ENCODE measurements at regions not wholly inside any gene's neighbourhood (a gene's known extent, or its start where the extent isn't known, plus 50 kb on each side); places are given as distances from the start of the nearest gene placed in this dataset.

DNA sequence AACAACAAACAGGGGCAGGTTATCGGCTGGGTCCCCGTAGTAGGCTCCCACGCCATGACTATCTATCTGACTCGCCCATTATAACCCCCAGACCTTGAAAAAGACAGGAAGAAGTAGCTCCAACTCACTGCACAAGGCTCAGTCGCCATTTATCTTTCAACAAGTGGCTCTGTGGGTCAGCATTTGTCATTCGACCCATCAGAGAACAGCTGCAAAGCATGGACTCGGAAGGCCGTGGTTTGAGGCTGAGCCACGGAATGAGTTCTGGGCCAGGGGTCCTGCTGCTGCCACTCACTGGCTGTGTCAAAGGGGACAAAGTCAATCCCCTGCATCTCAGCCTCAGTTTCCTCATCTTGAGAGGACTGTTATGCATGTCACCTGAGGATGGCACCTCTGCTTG is 131.0 kb downstream of the DMRTA2 start:
- H3K36me3 Mint-ChIP-seq (ENCODE audit: low read depth, unreplicated experiment): no peaks in the 10 kb centered on the region
- Histone ChIP-seq H2AFZ (ENCODE audit: low read depth, low read length) (no peak overlapping the region), H3K4me3 (ENCODE audit: insufficient read depth, low read depth, low read length) (no peak overlapping the region), H3K27me3 (ENCODE audit: insufficient read depth, low read length) (no peaks in the 10 kb centered on the region), H3K9ac (ENCODE audit: low read length) (no peak overlapping the region), H3K36me3 (ENCODE audit: insufficient read depth, low read length) (no peaks in the 10 kb centered on the region), H3K9me3 (ENCODE audit: insufficient read depth, low read depth, low read length) (peaks cover 4% of the 10 kb centered on the region), H3K79me2 (ENCODE audit: insufficient read depth, low read length) (no peaks in the 10 kb centered on the region), H3K27ac (ENCODE audit: low read depth, low read length) (no peak overlapping the region), H4K20me1 (ENCODE audit: insufficient read depth, low read length) (no peaks in the 10 kb centered on the region), H3K4me2 (ENCODE audit: low read length) (no peak overlapping the region), H3K4me1 (ENCODE audit: insufficient read depth, low read length) (no peaks in the 10 kb centered on the region)
- peaks cover 35% of the 10 kb centered on the region for H3K27me3 Mint-ChIP-seq (ENCODE audit: low read depth, unreplicated experiment)
- H3K27ac Mint-ChIP-seq (ENCODE audit: unreplicated experiment): no peak overlapping the region
- peaks cover 2% of the 10 kb centered on the region for H3K9me3 Mint-ChIP-seq (ENCODE audit: unreplicated experiment)
- no peak overlapping the region for H3K4me3 Mint-ChIP-seq (ENCODE audit: unreplicated experiment)
- FAIRE-seq (no peak), DNase-seq (ENCODE audit: low read depth) (no peak)
- TF ChIP-seq, protein P1, sequence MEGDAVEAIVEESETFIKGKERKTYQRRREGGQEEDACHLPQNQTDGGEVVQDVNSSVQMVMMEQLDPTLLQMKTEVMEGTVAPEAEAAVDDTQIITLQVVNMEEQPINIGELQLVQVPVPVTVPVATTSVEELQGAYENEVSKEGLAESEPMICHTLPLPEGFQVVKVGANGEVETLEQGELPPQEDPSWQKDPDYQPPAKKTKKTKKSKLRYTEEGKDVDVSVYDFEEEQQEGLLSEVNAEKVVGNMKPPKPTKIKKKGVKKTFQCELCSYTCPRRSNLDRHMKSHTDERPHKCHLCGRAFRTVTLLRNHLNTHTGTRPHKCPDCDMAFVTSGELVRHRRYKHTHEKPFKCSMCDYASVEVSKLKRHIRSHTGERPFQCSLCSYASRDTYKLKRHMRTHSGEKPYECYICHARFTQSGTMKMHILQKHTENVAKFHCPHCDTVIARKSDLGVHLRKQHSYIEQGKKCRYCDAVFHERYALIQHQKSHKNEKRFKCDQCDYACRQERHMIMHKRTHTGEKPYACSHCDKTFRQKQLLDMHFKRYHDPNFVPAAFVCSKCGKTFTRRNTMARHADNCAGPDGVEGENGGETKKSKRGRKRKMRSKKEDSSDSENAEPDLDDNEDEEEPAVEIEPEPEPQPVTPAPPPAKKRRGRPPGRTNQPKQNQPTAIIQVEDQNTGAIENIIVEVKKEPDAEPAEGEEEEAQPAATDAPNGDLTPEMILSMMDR (IDR thresholded peaks at IDR 0.05; ENCODE audit: insufficient read depth, low read depth, low read length): no peak
- TF ChIP-seq EZH2 (IDR thresholded peaks at IDR 0.05; ENCODE audit: insufficient read depth, low read length): no peak
- no peaks in the 10 kb centered on the region for H3K4me1 Mint-ChIP-seq (ENCODE audit: low read depth, unreplicated experiment)

DNA sequence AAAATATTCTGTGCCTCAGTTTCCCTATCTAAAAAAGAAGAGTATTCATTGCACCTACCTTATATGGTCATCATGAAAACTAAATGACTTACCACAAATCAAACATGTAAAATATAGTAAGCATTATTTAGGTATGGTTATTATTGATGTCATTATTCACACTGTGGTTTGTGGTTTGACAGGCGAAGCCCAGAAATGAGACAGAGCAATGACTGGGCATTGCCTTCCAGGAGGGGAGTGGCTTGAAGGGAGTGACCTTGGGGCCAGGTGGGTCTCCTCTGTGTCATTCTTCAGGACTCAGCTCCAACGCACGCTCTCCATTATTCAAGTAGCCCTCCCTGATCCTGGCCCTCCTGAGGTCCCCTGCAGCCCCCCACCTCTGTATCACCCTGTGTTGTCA is 133.7 kb downstream of the DMRTA2 start:
- Mint-ChIP-seq H3K4me1 (ENCODE audit: low read depth, unreplicated experiment) (no peaks in the 10 kb centered on the region), H3K9me3 (ENCODE audit: unreplicated experiment) (no peaks in the 10 kb centered on the region), H3K27ac (ENCODE audit: unreplicated experiment) (no peak overlapping the region), H3K36me3 (ENCODE audit: low read depth, unreplicated experiment) (no peaks in the 10 kb centered on the region), H3K4me3 (ENCODE audit: unreplicated experiment) (no peak overlapping the region), H3K27me3 (ENCODE audit: low read depth, unreplicated experiment) (peaks cover 31% of the 10 kb centered on the region)
- TF ChIP-seq, protein P1 (IDR thresholded peaks at IDR 0.05; ENCODE audit: insufficient read depth, low read depth, low read length): no peak
- no peak for TF ChIP-seq EZH2 (IDR thresholded peaks at IDR 0.05; ENCODE audit: insufficient read depth, low read length)
- Histone ChIP-seq H3K36me3 (ENCODE audit: insufficient read depth, low read length) (no peaks in the 10 kb centered on the region), H3K79me2 (ENCODE audit: insufficient read depth, low read length) (no peaks in the 10 kb centered on the region), H3K9ac (ENCODE audit: low read length) (no peak overlapping the region), H3K4me2 (ENCODE audit: low read length) (no peak overlapping the region), H3K27ac (ENCODE audit: low read depth, low read length) (no peak overlapping the region), H4K20me1 (ENCODE audit: insufficient read depth, low read length) (no peaks in the 10 kb centered on the region), H3K4me1 (ENCODE audit: insufficient read depth, low read length) (no peaks in the 10 kb centered on the region), H3K27me3 (ENCODE audit: insufficient read depth, low read length) (no peaks in the 10 kb centered on the region), H2AFZ (ENCODE audit: low read depth, low read length) (no peak overlapping the region), H3K9me3 (ENCODE audit: insufficient read depth, low read depth, low read length) (peaks cover 4% of the 10 kb centered on the region), H3K4me3 (ENCODE audit: insufficient read depth, low read depth, low read length) (no peak overlapping the region)
- no peak for FAIRE-seq
- no peak for DNase-seq (ENCODE audit: low read depth)

DNA sequence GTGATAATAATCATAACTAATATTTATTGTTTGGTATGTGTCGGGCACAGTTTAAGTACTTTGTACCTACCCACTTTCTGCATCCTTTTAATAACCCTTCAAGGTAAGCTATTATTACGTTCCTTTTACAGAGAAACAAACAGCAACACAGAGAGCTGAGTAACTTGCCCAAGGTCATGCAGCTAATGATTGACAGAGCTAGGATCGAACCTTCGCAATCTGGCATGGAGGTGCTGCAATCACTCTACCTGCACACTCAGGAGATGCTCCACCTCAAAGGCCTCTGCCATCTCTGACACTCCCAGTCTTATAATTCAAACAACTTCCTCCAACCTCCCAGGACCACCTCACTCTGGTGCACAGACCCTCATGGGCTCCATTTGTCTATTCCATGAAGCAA is 137.2 kb downstream of the DMRTA2 start:
- Histone ChIP-seq H2AFZ (ENCODE audit: low read depth, low read length) (no peak overlapping the region), H3K27ac (ENCODE audit: low read depth, low read length) (no peak overlapping the region), H3K4me3 (ENCODE audit: insufficient read depth, low read depth, low read length) (no peak overlapping the region), H3K9ac (ENCODE audit: low read length) (no peak overlapping the region), H3K27me3 (ENCODE audit: insufficient read depth, low read length) (no peaks in the 10 kb centered on the region), H3K9me3 (ENCODE audit: insufficient read depth, low read depth, low read length) (no peaks in the 10 kb centered on the region), H3K4me2 (ENCODE audit: low read length) (no peak overlapping the region), H3K4me1 (ENCODE audit: insufficient read depth, low read length) (no peaks in the 10 kb centered on the region), H4K20me1 (ENCODE audit: insufficient read depth, low read length) (no peaks in the 10 kb centered on the region), H3K36me3 (ENCODE audit: insufficient read depth, low read length) (no peaks in the 10 kb centered on the region), H3K79me2 (ENCODE audit: insufficient read depth, low read length) (no peaks in the 10 kb centered on the region)
- FAIRE-seq (no peak), DNase-seq (ENCODE audit: low read depth) (no peak)
- no peaks in the 10 kb centered on the region for H3K4me1 Mint-ChIP-seq (ENCODE audit: low read depth, unreplicated experiment)
- no peaks in the 10 kb centered on the region for H3K9me3 Mint-ChIP-seq (ENCODE audit: unreplicated experiment)
- no peak overlapping the region for H3K4me3 Mint-ChIP-seq (ENCODE audit: unreplicated experiment)
- H3K27ac Mint-ChIP-seq (ENCODE audit: unreplicated experiment): no peak overlapping the region
- H3K27me3 Mint-ChIP-seq (ENCODE audit: low read depth, unreplicated experiment): peaks cover 46% of the 10 kb centered on the region
- H3K36me3 Mint-ChIP-seq (ENCODE audit: low read depth, unreplicated experiment): no peaks in the 10 kb centered on the region
- TF ChIP-seq, protein P1 (IDR thresholded peaks at IDR 0.05; ENCODE audit: insufficient read depth, low read depth, low read length): no peak
- no peak for TF ChIP-seq EZH2 (IDR thresholded peaks at IDR 0.05; ENCODE audit: insufficient read depth, low read length)

All from astrocyte (in vitro differentiated cells and primary cell).